IPS DF 4.7 (cell line): ENCODE measurements at regions not wholly inside any gene's neighbourhood (a gene's known extent, or its start where the extent isn't known, plus 50 kb on each side); places are given as distances from the start of the nearest gene placed in this dataset.

ENCODE experiments used
- DNase-seq: peaks from one replicate; pipeline ENCODE4 v3.0.0-alpha.2; 2013; ENCODE audit warnings: low spot score; ENCODE audit errors: extremely low read depth

GRCh38 chr5:113900141-113900540, 386.6 kb downstream of the YTHDC2 start:
- DNase-seq: no peak

DNA sequence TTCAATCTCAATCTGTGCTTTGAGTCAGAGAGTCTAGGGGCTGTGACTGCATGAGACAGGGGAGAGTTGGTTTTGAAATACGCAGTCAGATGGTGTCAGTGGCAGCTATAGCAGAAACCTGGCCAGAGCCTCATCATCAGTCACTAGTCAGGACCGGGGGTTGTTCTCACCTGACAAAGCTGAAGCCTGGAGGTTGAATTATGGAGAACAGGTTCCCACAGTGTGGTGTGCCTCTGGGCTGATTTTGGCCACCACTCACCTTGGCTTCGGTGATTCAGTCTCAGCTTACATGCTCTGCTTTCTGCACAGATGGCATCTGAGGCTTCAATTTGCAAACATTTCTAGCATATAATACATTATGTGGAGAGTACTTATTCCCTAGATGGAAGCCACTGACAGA, 387.3 kb downstream of the YTHDC2 start:
- no peak for DNase-seq

- DNase-seq: no peak
These were observed 388.2 kb downstream of the YTHDC2 start for GRCh38 chr5:113901718-113902117.

- DNase-seq: no peak
These were observed 389.6 kb downstream of the YTHDC2 start for GRCh38 chr5:113902917-113903660.

GRCh38 chr5:113909782-113910181, 396.3 kb downstream of the YTHDC2 start:
- DNase-seq: no peak

DNA sequence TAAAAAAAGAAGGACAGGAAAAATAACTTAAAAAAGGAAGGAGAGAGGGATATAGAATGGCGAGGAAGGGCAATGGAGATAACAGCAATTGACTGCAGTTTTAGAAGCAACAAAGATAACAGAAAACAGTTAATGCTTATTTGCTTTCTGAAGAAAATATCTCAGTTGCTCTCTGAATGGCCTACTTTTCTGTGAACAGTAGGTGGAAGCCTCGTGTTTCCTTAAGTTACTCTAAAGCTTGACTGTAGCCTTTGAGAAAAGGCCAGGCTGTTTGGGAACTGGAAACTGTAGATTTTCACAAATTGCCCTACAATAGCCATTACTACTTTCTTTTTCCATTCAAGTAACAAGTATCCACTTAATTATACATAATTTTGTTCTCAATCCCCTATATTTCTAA, 404.5 kb downstream of the YTHDC2 start:
- DNase-seq: no peak

DNA sequence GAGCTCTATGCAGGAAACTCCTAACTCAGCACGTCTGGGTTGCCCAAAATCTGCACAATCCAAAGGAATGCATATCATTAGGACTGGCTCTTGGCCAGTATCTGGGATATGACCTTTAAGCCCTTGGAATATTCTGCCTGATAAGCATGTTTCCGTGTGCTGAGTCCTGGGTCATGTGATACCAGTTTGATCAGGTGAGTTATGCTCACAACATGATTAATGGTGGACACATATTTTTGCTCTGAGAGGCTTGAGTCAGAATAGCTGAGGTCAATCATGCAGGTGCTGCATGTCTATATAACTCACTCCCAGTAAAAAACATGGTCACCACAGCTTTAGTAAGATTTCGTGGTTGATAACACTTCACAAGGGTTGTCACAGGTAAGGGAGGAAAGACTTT, 408.8 kb downstream of the YTHDC2 start:
- DNase-seq: no peak

DNA sequence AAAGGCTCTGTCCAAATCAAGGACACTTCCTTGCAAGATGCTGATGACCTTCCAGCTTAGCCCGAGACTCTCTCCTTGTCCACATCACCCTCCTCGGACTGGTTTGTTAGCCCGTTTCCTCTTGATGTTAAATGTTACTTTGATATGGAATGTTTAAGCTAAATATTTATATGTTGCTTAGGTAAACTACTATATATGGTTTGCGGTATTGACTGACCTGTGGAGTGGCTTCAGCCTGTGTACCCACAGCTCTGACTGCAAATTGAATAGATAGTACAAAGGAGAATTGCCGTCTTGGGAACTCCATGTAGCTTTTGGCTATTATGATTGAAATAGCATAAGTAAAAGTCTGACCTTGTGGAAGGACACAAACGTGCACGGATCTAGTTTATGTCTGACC, 422.0 kb downstream of the YTHDC2 start:
- no peak for DNase-seq

DNA sequence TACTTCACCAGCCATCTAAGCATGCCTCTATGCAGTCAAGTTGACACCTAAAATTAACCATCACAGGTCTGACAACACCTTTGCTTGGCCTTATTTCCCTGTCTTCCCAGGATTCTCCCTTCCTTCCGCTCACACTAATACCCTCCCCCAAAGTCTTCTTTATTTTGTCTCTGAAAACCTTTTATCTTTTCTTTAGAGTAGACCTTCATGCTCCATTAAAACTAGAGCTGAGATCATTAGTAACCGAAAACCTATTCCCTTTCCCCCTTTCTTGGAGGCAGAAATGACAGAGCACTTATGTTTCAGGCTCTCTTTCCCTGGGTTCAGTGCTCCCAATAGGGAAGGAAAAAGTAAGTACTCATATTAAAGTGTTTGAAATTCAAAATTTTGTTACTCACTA, 423.8 kb downstream of the YTHDC2 start:
- no peak for DNase-seq

- no peak for DNase-seq
These were observed 421.9 kb upstream of the KCNN2 start for GRCh38 chr5:113939988-113940387.

- no peak for DNase-seq
These were observed 411.7 kb upstream of the KCNN2 start for GRCh38 chr5:113950186-113950585.

DNA sequence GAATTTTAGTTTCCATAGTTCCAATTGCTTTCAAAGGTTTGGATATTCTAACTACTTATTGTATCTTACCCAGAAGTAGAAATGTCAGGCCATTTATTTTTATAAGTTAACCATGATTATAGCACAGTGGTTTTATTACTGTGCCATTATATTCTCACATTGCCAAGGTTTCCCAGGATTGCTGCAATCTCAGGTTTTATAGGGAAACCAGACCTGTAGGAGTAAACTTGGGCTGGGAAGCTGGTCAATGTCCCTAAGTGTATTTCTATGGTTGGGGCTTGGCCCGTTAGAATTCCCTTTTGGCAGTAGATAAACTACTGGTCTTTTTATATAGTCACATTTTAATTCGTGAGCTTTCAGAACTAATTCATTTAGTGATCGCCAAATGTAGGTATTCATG, 396.6 kb upstream of the KCNN2 start:
- DNase-seq: no peak

GRCh38 chr5:113969901-113970300, 392.0 kb upstream of the KCNN2 start:
- no peak for DNase-seq

DNA sequence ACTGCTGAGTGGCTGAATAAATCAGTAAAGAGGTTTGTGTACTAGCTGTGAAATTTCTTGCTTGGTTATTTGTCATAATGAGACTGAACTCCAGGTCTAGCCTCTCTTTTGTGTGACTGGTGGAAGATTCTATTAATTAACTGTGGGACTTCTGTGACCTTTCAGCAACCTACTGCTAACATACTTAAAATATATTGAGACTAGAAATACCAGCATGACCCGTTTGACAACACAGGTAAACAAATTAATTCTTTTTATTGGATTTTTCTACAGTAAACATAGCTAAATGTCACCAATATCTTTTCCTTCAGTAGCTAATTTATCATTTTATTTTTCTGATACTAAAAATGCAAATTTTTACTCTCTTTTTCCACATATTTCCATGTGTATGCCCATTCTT, 390.4 kb upstream of the KCNN2 start:
- no peak for DNase-seq

GRCh38 chr5:113974976-113975375, 386.9 kb upstream of the KCNN2 start:
- no peak for DNase-seq

DNA sequence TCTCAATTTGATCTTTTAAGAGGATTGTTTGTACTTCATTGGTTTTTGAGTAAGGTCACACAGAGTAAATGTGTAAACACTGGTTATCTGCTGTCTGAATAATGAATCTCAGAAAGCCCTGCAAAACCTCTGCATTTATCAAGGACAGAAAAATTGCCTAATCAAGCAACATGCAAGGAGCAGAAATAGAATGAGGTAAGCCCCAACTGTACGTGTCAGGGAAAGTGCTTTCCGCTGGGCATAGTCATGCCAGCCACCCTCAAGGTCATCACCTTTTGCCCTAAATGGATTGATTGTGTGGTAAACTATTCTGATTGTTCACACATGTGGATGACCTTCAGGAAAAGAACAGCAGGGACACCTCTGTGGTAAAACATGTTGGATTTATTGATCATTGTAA, 376.9 kb upstream of the KCNN2 start:
- DNase-seq: no peak

GRCh38 chr5:113985505-113985904, 376.4 kb upstream of the KCNN2 start:
- DNase-seq: no peak

DNA sequence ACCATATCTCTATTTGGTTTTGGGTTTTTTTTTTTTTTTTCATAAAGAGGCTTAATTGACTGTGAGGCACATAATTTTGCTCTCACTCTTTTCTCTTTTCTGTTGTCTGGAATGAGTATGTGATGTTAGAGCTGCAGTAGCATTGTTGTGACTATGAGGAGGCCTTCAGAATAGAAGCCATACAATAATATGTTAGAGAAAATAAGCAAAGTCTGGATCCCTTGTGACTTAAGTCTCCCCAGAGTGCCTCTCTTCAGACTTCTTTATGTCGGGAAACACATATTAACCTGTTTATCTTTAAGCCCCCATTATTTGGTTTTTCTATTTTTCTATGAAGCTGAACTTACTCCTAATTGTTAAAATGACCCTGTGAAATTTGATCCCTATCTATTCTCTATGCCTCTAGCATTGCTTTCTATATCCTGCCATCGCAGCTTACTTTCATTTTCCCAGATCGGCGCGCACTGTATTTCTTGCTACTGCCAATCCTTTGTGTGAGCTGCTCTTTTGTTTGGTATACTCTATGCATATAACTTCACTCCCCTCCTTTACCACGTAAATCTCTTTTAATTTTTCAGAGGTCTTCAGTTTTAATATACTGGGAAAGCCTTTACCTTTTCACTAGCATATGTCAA, 372.5 kb upstream of the KCNN2 start:
- DNase-seq: no peak

GRCh38 chr5:113989913-113990305, 372.0 kb upstream of the KCNN2 start:
- DNase-seq: no peak

DNA sequence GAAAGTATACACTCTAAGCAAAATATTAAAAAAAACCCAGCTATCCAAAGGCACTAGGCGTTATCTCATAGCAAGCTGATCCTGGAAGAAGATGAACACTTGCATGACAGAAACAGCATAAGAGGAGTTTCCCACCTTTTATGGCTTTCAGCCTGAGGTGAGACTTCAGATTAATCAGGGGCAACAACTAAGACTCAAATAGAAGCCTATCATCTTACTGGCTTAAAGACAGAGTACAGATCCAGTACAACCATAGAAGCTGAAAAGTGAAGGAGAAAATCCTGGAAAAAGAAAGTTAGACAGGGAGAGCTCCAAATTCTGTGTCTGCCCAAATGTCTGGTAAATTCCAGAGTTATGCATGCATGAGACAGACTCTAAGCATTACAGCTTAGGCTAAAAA, 360.8 kb upstream of the KCNN2 start:
- DNase-seq: no peak

GRCh38 chr5:114006582-114006981, 355.3 kb upstream of the KCNN2 start:
- DNase-seq: no peak

DNA sequence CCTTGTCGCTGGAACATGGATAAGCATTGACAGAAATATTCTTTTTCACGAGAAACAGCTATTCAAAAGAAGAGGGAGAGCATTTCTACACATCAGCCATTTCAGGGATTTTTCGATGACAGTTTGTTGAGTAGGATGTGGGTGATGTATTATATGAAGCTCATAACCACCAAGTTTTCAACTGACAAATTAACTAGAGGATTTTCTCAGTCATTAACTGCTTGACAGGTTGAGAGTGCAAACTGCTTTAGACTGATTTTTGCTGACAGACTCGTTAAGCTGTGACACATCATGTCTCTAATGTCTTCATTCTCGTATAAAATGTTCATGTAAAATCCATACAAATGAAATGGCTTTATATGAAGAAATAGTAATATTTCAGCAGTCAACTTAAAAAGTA, 354.2 kb upstream of the KCNN2 start:
- no peak for DNase-seq

GRCh38 chr5:114010362-114010761, 351.5 kb upstream of the KCNN2 start:
- DNase-seq: no peak
